NCI-H187 (cell line): ENCODE measurements at regions not wholly inside any gene's neighbourhood (a gene's known extent, or its start where the extent isn't known, plus 50 kb on each side); places are given as distances from the start of the nearest gene placed in this dataset.
"Not testable (repeated sequence)": the region's sequence is repeated elsewhere in the genome, so short reads cannot be mapped to it uniquely, and the experiment has no call there.

Source experiments
- DNase-seq, 2 experiments: peaks; one replicate each; lab custom pipeline; 2025; lab: John Stamatoyannopoulos, UW

DNA sequence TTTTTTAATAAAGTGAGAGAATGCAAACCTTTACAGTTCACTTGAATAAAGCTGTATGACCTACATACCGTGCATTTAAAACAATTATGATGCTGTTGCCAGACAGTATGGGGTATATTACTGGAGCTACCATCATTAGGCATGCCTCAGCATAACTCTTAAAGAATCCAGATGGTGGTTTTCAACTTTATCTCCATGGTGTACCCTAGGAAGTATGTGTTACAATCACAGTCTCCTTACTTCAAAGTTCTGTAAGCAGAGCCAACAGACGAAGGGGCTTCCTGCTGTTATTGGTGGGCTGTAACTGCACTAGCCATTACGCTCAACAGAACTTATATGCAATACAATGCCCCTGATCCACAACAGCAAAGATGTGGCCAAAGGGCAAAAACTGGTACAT is 803.3 kb downstream of the DTWD2 start:
- no peak for DNase-seq

DNA sequence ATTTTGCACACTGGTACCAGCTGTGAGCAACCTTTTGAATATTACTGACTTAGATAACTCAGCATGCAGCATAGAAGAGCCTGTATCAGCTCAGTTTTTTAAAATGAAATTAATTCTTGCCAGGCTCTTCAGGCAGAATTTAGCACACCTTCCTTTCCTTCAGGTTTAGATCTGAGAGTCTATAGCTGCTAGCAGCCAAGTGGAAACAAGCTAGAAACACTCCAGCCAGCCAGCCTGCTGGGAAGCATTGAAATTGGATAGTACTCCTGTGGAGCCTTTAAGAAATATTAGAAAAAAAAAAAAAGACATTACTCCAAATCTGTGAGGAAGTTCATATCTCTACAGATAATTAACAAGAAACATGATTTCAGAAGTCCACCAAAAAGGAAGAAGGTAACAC is 812.2 kb downstream of the DTWD2 start:
- no peak for DNase-seq

DNA sequence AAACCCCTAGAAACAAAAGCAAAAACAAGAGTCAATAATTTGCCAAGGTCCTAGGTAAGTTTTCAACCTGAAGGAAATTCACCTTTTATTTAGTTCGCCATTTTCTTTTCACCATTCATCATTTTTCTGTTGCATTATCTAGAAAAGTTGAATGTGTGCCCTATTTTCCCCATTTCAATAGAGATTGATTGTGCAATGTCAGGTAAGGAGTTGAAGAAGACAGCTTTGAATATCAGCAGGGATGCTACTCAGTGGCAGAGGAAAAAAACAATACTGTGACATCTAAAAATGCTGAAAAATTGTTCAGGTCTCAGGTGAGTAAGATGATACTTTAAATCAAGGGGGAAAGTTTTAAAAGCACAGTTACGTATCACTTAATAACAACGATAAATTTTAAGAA is 813.7 kb downstream of the DTWD2 start:
- no peak for DNase-seq

DNA sequence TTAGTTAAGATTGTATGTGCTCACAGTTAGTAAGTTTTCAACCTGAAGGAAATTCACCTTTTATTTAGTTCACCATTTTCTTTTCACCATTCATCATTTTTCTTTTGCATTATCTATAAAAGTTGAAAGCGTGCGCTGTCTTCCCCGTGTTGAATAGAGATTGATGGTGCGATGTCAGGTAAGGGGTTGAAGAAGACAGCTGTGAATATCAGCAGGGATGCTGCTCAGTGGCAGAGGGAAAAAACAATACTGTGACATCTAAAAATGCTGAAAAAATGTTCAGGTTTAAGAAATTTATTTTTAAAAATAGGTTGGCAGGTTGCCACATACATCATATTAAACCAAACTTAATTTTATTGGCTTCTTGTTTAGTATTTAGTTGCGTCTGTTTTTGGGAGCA is 815.0 kb downstream of the DTWD2 start:
- no peak for DNase-seq

DNA sequence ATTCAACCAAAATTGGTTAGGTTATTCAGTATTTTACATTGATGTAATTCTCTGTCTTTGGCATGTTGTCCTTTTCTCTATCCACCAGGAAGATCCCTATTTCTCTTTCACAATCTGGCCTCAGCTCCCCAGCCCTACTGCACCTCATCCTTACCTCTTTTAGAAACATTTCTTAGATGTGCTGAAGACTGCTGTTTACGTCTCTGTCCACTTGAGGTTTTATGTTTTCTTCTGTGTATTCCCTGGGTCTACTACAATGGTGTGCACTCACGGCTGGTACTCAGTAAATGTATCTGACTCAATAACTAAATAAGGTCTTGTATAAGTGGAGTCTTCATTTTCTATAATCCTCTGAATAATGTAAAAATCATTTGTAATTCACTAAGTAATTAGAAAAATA is 822.7 kb downstream of the DTWD2 start:
- no peak for DNase-seq

DNA sequence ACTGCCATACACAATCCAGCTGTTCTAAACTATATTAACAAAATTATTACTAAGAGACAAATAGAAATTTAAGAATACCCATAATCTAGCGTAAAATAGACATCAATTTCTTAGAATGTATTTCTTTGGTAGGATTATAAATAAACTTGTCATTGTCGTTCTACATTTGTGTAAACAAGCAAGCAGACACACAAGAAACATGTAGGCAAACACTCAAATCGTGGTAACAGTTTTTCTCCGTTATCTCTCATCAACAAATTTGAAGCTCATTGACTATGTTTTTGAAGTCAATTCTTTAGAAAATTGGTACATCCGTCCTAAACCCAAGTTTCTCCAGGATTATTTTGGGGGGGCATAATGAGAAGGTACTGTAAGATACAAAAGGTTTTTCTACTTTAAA is 832.2 kb downstream of the DTWD2 start:
- no peak for DNase-seq

DNA sequence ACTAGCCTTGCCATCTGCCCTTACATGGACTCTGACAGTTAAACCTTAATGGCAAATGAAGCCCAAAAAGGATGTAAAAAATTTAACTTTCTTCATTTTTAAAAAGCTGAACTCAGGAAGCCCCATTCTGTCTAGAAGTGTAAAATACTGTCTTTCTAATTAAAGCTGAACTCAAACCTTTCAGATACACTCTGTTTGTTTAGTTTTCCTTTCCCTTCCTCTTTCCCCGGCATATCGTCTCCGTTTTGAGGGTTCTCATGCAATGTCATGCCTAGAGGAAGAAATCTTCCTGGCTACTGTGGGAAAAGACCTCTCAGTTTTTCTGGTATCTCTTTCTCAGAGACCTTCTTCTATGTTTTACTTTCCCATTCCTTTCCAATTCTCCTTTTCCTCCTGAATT is 841.5 kb downstream of the DTWD2 start:
- no peak for DNase-seq

DNA sequence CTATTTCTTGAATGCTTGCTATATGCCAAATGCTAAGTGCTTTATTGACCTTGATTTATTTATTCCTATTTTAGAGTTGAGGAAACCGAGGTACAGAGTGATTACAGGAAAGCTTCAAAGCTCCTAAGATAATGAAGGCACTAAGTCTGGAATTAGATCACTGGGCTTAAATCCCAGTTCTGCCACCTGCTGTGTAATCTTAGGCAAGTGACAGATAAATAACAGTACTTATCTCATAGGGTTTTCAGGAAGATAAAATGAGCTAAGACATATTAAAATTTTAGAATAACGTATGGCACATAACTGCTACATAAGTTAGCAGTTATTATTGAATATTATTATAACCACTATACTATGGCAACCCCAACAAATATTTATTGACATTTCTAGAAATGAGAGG is 843.8 kb downstream of the DTWD2 start:
- no peak for DNase-seq

DNA sequence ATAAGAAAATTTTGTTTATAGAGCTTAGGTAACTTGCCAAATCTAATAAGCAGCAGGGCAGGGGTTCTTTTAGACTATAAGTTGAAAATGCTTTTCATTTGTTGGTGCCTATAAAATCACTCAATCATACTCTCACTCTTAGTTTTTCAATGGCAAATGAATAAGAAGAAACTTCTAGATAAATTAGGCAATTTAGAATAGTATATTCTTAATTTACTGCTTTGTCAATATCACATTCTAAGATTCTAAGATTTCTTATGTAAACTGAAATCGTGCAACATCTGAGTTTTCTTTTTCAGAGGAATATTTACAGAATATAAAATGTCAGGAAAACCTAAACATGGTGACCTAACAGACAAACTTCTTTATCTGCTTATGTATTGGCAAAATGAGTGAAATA is 849.0 kb downstream of the DTWD2 start:
- DNase-seq = no peak

DNA sequence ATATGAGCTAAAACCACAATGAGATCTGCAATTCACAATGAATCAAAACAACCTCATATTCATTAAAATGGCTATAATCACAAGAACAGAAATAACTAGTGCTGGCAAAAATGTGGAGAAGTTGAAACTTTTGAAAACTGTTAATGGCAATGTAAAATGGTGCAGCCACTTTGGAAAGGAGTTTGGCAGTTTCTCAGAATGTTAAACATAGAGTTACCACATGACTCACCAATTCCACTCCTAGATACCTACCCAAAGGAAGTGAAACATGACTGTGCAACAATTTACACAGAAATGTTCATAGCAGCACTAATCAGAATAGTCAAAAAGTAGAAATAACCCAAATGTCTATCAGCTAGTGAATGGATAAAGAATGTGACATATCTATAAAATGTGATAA is 862.2 kb downstream of the DTWD2 start:
- DNase-seq = no peak

DNA sequence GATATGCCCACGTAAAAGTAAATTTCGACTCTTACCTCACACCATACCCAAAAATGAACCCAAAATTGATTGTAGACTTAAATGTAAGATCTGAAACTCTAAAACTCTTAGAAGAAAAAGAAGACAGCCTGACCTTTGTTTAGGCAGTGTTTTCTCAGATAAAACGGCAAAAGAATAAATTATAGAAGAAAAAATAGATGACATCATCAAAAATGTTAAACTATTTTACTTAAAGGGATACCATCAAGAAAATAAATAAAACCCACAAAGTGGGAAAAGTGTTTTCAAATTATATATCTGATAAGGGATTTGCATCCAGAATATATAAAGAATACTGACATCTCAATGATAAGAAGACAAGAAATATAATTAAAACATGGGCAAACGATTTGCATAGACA is 862.7 kb downstream of the DTWD2 start:
- DNase-seq = no peak

DNA sequence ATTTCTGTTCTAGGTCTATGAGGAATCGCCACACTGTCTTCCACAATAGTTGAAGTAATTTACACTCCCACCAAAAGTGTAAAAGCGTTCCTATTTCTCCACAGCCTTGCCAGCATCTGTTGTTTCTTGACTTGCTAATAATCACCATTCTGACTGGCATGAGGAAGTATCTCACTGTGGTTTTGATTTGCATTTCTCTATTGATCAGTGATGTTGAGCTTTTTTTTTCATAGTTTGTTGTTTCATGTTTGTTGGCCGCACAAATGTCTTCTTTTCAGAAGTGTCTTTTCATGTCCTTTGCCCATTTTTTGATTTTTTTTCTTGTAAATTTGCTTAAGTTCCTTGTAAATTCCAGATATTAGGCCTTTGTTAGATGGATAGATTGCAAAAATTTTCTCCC is 867.1 kb downstream of the DTWD2 start:
- DNase-seq = no peak

DNA sequence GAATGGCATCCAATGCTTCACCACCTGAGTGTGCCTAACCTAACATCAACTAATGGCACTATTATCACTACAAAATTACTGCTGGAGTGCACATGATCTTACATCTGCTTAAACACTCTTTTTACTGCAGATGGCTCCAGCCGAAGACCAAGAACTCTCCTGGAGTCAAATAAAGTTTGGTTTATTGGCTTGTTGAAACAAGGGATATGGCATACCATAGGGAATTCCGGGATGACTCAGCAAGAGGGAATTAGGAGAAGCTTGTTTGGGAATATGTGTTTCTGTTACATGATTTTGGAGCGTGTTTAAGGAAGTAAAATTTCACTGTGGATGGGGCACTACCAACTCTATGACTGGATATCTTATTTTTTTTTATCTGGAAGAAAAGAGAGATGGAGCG is 872.6 kb downstream of the DTWD2 start:
- no peak for DNase-seq

DNA sequence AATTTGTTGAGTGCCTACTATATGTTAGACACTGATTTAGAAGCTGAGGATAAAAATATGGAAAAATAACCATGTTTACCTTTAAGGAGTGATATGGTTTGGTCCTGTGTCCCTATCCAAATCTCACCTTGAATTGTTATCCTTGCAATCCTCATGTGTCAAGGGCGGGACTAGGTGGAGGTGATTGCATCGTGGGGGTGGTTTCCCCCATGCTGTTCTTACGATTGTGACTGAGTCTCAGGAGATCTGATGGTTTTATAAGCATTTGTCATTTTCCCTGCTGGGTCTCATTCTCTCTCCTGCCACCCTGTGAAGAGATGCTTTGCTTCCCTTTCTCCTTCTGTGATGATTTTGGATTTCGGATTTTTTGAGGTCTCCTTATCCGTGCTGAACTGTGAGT is 876.4 kb downstream of the DTWD2 start:
- no peak for DNase-seq

DNA sequence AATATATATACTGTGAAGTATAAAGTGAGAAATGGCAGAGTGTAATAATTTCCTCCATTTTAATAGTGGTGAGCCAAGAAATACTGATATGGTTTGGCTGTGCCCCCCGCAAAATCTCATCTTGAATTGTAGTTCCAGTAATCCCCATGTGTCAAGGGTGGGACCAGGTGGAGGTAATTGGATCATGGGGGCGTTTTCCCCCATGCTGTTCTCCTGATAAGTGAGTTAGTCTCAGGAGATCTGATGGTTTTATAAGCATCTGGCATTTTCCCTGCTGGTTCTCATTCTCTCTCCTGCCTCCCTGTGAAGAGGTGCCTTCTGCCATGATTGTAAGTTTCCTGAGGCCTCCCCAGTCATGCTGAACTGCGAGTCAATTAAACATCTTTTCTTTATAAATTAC is 881.1 kb downstream of the DTWD2 start:
- not testable (repeated sequence) for DNase-seq

DNA sequence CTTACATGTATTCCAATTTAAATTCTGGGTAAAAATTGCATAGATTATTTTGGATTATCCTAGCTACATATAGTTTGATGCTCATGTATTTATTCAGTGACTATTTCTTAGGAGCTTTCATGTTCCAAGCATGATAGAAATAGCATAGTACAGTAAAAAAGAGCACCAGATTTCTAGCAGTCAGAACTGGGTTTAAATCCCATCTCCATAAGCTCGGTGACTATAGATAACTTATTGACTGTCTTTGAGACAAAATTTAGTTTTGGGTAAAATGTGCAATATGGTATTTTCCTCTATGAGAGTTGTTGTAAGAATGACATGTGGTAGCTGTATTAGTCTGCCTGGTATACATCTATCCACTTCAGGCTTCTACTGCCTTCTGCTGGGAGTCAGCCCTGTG is 889.6 kb downstream of the DTWD2 start:
- no peak for DNase-seq

DNA sequence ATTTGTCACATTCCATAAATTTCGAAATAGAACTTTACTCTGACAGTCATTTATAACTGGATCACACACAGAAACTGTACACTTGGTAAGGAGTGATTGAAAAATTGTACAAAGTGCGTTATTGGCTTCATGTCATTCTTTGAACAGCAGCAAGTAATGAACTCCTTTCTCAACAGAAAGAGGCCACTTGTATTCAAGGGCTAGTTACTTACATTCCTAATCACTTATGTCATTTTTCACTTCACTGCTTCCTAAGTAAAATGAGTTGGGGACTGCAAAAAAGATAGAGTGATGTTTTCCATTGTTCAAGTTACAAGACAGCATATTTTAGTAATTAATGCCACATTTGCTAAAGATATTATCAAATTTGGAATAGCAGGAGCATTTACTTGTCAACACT is 893.2 kb downstream of the DTWD2 start:
- no peak for DNase-seq

DNA sequence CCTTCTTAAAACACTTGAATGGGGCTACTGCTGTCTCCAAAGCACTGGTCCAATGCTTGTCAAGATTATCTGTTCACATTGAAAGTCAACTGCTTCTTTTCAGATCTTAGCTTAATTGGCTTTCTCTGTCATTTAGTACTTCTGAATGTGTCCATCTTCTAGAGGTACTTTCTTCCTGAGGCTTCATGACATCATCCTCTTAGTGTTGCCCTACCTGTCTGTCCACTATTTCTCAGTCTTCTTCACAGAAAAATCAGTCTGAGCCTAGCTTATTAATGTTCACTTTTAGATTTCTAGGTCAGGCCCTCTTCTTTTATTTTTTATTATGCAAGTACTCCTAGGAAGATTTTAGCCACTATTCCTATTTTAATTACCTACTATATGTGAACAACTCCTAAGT is 899.9 kb downstream of the DTWD2 start:
- no peak for DNase-seq

DNA sequence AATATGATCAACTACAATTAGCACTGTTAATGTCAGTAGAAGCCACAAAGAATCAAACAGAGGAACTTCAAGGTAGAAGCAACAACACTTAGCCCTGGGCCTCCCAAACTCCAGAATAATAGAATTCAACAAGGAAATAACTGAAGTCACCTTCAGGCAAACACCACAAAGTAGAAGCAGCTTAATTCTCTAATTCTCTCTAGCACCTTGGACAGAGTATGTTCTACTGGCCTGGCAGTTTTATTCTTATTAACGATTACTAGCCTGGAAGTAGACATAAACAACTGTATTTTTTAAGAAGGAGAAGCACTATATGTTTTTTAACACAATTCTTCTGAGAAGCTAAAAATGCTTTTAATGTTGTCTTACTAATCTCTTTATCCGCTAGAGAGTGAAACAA is 911.9 kb downstream of the DTWD2 start:
- DNase-seq = no peak

DNA sequence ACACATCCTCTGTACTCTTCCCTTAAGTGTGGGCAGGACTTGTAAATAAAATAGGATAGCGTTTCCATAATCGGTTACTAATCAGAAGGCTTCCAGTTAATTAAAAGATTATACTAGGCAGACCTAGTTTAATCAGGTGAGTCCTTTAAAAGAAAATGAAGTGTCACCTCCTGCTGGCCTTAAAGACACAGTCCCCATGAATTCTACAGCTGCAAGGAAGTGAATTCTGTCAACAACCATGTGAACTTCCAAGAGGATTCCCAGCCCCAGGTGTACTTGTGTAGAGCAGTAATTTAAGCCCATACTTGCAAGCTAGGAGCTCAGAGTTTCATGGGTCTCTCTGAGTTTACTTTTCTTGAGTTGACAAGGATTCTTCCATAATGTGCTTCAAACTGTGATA is 918.3 kb downstream of the DTWD2 start:
- DNase-seq = no peak

DNA sequence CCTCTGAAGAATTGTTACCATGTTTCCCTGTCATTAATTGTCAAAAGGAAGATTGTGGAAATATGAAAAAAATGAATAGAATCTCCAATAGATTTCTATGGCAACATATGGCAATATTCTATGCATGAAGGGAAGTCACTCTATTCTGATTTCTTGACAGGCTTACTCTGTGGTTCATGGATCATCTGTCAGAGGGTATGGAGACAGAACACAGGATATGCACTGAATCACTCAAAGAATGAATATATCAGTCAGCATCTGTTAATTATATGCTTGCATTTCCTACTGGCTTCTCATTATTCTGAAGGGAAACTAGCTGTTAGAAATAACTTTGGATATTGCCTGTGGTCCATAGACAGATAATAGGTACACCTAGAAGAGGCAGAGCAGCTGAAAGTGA is 918.9 kb downstream of the DTWD2 start:
- DNase-seq = no peak

DNA sequence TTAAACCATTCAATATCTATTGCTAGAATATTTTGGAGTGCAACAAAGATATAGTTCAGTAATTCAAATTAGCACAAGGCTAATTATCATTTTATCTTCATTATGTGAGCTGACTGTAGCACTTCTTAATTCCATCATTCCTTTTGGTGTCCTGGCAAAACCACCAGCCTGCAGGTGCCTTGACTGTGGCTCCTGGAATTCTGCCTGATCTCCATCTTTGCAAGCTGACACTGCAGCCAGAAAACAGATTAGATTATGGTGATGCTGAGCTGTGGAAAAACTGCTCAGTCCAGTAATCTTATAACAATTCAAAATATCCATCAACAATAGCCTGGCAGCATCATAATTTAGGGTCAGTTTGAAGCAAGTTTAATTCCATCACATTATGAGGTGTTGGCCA is 919.5 kb downstream of the DTWD2 start:
- no peak for DNase-seq

DNA sequence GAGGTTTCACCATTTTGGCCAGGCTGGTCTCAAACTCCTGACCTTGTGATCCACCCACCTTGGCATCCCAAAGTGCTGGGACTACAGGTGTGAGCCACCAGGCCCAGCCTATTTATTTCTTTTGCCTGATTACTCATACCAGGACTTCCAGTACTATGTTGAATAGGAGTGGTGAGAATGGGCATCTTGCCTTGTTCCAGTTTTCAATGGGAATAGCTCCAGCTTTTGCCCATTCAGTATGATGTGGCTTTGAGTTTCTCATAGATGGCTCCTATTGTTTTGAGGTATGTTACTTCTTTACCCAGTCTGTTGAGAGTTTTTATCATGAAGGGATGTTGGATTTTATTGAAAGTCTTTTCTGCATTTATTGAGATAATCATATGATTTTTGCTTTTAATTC is 924.5 kb downstream of the DTWD2 start:
- DNase-seq = not testable (repeated sequence)

DNA sequence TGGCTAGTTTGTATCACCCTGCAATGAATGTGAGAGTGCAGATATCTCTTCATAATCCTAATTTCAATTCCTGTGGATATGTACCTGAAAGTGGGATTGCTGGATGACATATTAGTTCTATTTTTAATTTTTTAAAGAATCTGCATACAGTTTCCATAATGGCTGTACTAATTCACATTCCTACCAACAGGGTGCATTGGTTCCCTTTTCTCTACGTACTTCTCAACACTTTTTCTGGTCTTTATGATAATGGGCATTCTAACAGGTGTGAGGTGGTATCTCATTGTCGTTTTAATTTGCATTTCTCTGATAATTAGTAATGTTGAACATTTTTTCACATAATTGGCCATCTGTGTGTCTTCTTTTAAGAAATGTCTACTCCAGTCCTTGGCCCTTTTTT is 927.5 kb downstream of the DTWD2 start:
- no peak for DNase-seq

DNA sequence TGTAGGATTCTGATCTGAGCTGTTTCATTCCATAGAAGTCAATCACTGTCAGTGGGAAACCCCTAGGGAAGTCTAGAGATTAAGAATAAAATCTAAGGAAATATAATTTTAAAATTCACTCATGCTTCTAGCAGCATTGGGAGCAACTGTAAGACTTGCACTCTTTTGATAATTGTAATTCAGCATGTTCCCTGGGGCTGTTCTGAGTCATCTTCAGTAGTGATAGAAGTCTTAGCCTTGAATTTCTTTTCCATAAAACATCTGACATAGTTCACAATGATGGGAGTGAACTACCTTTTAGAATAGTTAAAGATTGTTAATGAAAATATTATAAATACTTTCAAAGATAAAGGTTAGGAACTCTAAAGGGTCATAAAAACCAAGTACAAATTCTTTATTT is 935.8 kb downstream of the DTWD2 start:
- no peak for DNase-seq
